ENCODE measurements at regions not wholly inside any gene's neighbourhood (a gene's known extent, or its start where the extent isn't known, plus 50 kb on each side); places are given as distances from the start of the nearest gene placed in this dataset.

DNA sequence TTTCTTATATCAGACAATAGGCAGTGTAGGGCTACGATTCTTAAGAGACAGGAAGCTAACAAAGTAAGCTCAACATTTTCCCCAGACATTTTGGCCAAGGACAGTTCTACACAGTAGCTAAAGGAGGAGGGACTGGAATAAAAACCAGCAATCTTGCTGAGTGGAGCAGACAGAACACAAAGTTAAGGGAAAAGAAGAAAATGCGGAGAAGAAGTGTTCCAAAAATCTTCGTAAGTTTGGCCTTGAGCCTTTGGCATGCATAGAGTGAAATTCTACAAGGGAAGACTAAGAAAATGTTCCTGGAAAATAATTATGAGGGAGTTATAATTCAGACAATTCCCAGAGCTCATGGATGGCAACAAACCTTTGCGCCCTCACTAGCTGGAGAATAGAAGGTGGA, 748.0 kb upstream of the CTNND2 start:
- no peak for DNase-seq (ENCODE audit: low read depth)
- no peak overlapping the region for H3K4me3 ChIP-seq (ENCODE audit: control insufficient read depth, low read depth, low read length)
- TF ChIP-seq, protein P1, sequence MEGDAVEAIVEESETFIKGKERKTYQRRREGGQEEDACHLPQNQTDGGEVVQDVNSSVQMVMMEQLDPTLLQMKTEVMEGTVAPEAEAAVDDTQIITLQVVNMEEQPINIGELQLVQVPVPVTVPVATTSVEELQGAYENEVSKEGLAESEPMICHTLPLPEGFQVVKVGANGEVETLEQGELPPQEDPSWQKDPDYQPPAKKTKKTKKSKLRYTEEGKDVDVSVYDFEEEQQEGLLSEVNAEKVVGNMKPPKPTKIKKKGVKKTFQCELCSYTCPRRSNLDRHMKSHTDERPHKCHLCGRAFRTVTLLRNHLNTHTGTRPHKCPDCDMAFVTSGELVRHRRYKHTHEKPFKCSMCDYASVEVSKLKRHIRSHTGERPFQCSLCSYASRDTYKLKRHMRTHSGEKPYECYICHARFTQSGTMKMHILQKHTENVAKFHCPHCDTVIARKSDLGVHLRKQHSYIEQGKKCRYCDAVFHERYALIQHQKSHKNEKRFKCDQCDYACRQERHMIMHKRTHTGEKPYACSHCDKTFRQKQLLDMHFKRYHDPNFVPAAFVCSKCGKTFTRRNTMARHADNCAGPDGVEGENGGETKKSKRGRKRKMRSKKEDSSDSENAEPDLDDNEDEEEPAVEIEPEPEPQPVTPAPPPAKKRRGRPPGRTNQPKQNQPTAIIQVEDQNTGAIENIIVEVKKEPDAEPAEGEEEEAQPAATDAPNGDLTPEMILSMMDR (IDR thresholded peaks at IDR 0.05; ENCODE audit: control insufficient read depth, insufficient read depth, low read depth, low read length, missing control alignments) = no peak

DNA sequence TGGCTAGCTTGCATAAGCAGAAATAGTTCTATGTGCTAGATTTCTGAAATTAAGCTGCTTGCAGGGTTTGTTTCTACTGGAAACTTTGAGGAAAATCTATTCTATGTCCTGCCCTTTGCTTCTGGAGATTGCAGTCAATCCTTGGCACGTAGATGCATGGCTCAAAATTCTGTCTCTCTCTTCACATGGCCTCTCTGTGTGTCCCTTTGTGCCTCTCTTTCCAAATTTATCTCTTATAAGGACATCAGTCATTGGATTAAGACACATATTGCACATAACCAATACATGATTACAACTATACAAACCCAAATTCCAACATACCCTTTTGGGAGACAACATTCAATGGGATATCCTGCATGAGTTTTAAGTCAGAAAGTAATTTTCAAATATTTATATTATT, 744.3 kb upstream of the CTNND2 start:
- DNase-seq (ENCODE audit: low read depth) = no peak
- no peak overlapping the region for H3K4me3 ChIP-seq (ENCODE audit: control insufficient read depth, low read depth, low read length)

DNA sequence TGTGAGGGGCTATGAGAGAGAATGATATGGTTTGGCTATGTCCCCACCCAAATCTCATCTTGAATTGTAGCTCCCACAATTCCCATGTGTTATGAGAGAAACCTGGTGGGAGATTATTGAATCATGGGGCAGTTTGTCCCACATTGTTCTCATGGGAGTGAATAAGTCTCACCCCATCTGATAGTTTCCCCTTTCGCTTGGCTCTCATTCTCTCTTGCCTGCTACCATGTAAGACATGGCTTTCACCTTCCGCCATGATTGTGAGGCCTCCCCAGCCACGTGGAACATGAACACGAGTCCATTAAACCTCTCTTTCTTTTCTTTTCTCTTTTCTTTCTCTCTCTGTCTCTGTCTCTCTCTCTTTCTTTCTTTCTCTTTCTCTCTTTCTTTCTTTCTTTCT, 743.4 kb upstream of the CTNND2 start:
- TF ChIP-seq, protein P1 (IDR thresholded peaks at IDR 0.05; ENCODE audit: control insufficient read depth, insufficient read depth, low read depth, low read length, missing control alignments) = no peak
- H3K4me3 ChIP-seq (ENCODE audit: control insufficient read depth, low read depth, low read length) = no peak overlapping the region
- no peak for DNase-seq (ENCODE audit: low read depth)

More for the DNA sequence above, 744.3 kb upstream of the CTNND2 start:
- TF ChIP-seq, protein P1 (IDR thresholded peaks at IDR 0.05; ENCODE audit: control insufficient read depth, insufficient read depth, low read depth, low read length, missing control alignments) = no peak

DNA sequence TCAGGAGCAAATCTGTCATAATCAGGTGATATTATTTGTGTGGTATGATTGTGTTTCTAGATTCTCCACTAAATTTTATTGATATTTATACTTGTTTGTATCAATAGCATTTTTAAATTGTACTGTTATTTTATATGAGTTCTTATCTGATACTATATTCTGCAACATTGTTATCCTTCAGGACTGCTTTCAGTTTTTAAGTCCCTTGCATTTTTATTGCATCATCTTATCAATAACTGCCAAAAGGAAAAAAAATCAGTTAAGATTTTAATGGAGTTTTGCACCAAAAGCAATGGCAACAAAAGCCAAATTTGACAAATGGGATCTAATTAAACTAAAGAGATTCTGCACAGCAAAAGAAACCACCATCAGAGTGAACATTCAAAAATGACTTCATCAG, 741.3 kb upstream of the CTNND2 start:
- TF ChIP-seq, protein P1 (IDR thresholded peaks at IDR 0.05; ENCODE audit: control insufficient read depth, insufficient read depth, low read depth, low read length, missing control alignments) = no peak
- H3K4me3 ChIP-seq (ENCODE audit: control insufficient read depth, low read depth, low read length) = no peak overlapping the region
- no peak for DNase-seq (ENCODE audit: low read depth)

DNA sequence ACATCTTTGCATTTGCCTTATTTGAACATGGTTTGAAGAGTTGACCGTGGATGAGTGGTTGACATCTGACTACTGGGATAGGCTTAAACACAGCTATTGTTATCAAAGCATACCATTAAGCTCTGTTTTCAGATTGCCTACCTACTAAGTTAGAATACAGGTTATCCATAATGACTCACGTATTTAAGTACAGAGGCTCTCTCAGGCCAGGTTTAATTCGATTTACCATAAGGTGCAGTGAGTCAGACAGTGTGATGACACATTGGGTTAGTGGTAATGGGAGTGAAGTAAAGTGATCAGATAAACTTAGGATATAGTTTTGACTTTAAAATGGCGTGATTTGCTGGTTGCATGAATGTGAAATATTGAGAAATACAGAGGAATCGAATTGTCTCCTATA, 732.0 kb upstream of the CTNND2 start:
- no peak overlapping the region for H3K4me3 ChIP-seq (ENCODE audit: control insufficient read depth, low read depth, low read length)
- TF ChIP-seq, protein P1 (IDR thresholded peaks at IDR 0.05; ENCODE audit: control insufficient read depth, insufficient read depth, low read depth, low read length, missing control alignments) = no peak
- DNase-seq (ENCODE audit: low read depth) = no peak

DNA sequence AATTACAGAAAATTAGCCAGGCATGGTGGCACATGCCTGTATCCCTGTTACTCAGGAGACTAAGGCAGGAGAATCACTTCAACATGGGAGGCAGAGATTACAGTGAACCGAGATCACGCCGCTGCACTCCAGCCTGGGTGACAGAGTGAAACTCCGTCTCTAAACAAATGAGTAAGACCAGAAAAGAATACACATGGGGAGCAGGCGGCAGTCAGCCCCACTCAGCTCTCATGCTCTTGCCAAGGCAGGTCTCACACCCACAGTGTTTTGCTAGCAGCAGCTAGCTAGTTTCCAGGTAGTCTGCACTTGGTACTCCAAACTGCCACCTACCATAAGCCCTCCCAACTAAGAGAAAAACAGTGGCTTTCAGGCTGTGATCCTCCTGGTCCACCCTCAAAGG, 722.3 kb upstream of the CTNND2 start:
- no peak overlapping the region for H3K4me3 ChIP-seq (ENCODE audit: control insufficient read depth, low read depth, low read length)
- DNase-seq (ENCODE audit: low read depth) = no peak
- TF ChIP-seq, protein P1 (IDR thresholded peaks at IDR 0.05; ENCODE audit: control insufficient read depth, insufficient read depth, low read depth, low read length, missing control alignments) = no peak

DNA sequence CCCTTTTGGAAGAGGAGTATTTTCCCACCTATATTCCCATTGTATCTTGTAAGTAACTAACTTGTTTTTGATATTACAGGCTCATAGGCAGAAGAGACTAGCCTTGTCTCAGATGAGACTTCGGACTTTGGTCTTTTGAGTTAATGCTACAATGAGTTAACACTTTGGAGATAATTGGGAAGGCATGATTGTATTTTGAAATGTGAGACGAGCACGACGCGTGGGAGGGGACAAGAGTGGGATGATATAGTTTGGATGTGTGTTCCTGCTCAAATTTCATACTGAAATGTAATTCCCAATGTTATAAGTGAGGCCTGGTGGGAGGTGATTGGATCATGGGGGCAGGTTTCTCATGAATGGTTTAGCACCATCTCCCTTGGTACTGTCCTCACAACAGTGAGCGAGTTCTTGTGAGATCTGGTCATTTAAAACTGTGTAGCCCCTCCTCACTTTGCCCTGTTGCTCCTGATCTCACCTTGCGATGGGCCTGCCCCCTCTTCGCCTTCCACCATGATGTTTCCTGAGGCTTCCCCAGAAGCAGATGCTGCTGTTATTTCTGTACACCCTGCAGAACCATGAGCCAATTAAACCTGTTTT, 721.5 kb upstream of the CTNND2 start:
- TF ChIP-seq, protein P1 (IDR thresholded peaks at IDR 0.05; ENCODE audit: control insufficient read depth, insufficient read depth, low read depth, low read length, missing control alignments) = no peak
- H3K4me3 ChIP-seq (ENCODE audit: control insufficient read depth, low read depth, low read length) = no peak overlapping the region
- DNase-seq (ENCODE audit: low read depth) = no peak

Measured in AG09309 (cell line).